ENCODE measurements at regions not wholly inside any gene's neighbourhood (a gene's known extent, or its start where the extent isn't known, plus 50 kb on each side); places are given as distances from the start of the nearest gene placed in this dataset.

DNA sequence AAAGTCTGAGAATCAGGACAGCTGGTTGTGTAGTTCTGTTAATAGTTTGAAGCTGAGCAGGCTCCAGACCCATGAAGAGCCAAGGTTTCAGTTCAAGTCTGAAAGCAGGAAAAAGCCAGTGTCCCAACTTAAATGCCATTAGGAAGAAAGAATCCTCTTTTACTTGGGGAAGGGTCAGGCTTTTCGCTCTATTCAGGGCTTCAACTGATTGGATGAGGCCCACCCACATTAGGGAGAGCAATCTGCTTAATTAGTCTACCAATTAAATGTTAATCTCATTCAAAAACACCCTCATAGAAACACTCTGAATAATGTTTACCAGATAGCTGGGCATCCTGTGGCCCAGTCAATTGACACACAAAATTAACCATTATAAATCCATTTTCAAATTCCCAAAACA lies 462.2 kb downstream of the EPM2A start:
- Histone ChIP-seq H3K36me3 (ENCODE audit: insufficient read depth) (no peaks in the 10 kb centered on the region), H4K20me1 (ENCODE audit: insufficient read depth) (no peaks in the 10 kb centered on the region), H3K9ac (no peak overlapping the region), H3K27ac (no peak overlapping the region), H3K4me1 (ENCODE audit: low read depth, poor library complexity, severe bottlenecking) (no peaks in the 10 kb centered on the region), H3K4me3 (IDR thresholded peaks at IDR 0.05; ENCODE audit: insufficient read depth, low read depth, low read length) (no peak overlapping the region), H2AFZ (ENCODE audit: low read depth) (no peak overlapping the region), H3K27me3 (ENCODE audit: insufficient read depth, low read depth) (no peaks in the 10 kb centered on the region), H3K79me2 (ENCODE audit: insufficient read depth, low read depth) (no peaks in the 10 kb centered on the region), H3K4me2 (no peak overlapping the region)
- TF ChIP-seq CTCF (conservative IDR thresholded peaks at IDR 0.05; ENCODE audit: low read depth, low read length) = no peak

GRCh38 chr6:145274083-145274482 lies 461.2 kb downstream of the EPM2A start:
- H2AFZ ChIP-seq (ENCODE audit: low read depth) = no peak overlapping the region

GRCh38 chr6:145275019-145275418 lies 460.3 kb downstream of the EPM2A start:
- no peak for TF ChIP-seq CTCF (conservative IDR thresholded peaks at IDR 0.05; ENCODE audit: low read depth, low read length)
- Histone ChIP-seq H3K9ac (no peak overlapping the region), H3K4me2 (no peak overlapping the region), H4K20me1 (ENCODE audit: insufficient read depth) (no peaks in the 10 kb centered on the region), H3K4me1 (ENCODE audit: low read depth, poor library complexity, severe bottlenecking) (no peaks in the 10 kb centered on the region), H3K79me2 (ENCODE audit: insufficient read depth, low read depth) (no peaks in the 10 kb centered on the region), H3K27ac (no peak overlapping the region), H3K27me3 (ENCODE audit: insufficient read depth, low read depth) (no peaks in the 10 kb centered on the region), H2AFZ (ENCODE audit: low read depth) (no peak overlapping the region), H3K36me3 (ENCODE audit: insufficient read depth) (no peaks in the 10 kb centered on the region), H3K4me3 (IDR thresholded peaks at IDR 0.05; ENCODE audit: insufficient read depth, low read depth, low read length) (no peak overlapping the region)

More at GRCh38 chr6:145274083-145274482, 461.2 kb downstream of the EPM2A start:
- no peak for TF ChIP-seq CTCF (conservative IDR thresholded peaks at IDR 0.05; ENCODE audit: low read depth, low read length)
- Histone ChIP-seq H4K20me1 (ENCODE audit: insufficient read depth) (no peaks in the 10 kb centered on the region), H3K9ac (no peak overlapping the region), H3K4me3 (IDR thresholded peaks at IDR 0.05; ENCODE audit: insufficient read depth, low read depth, low read length) (no peak overlapping the region), H3K27ac (no peak overlapping the region), H3K79me2 (ENCODE audit: insufficient read depth, low read depth) (no peaks in the 10 kb centered on the region), H3K27me3 (ENCODE audit: insufficient read depth, low read depth) (no peaks in the 10 kb centered on the region), H3K4me2 (no peak overlapping the region), H3K4me1 (ENCODE audit: low read depth, poor library complexity, severe bottlenecking) (no peaks in the 10 kb centered on the region), H3K36me3 (ENCODE audit: insufficient read depth) (no peaks in the 10 kb centered on the region)

- no peak for TF ChIP-seq CTCF (conservative IDR thresholded peaks at IDR 0.05; ENCODE audit: low read depth, low read length)
- H3K79me2 ChIP-seq (ENCODE audit: insufficient read depth, low read depth) = no peaks in the 10 kb centered on the region
These were observed 459.5 kb downstream of the EPM2A start for GRCh38 chr6:145275787-145276186.

More at GRCh38 chr6:145275787-145276186, 459.5 kb downstream of the EPM2A start:
- Histone ChIP-seq H2AFZ (ENCODE audit: low read depth) (no peak overlapping the region), H3K4me3 (IDR thresholded peaks at IDR 0.05; ENCODE audit: insufficient read depth, low read depth, low read length) (no peak overlapping the region), H3K27ac (no peak overlapping the region), H3K27me3 (ENCODE audit: insufficient read depth, low read depth) (no peaks in the 10 kb centered on the region), H3K36me3 (ENCODE audit: insufficient read depth) (no peaks in the 10 kb centered on the region), H3K4me1 (ENCODE audit: low read depth, poor library complexity, severe bottlenecking) (no peaks in the 10 kb centered on the region), H3K4me2 (no peak overlapping the region), H3K9ac (no peak overlapping the region), H4K20me1 (ENCODE audit: insufficient read depth) (no peaks in the 10 kb centered on the region)

All from KMS-11 (cell line).